ENCODE measurements at regions not wholly inside any gene's neighbourhood (a gene's known extent, or its start where the extent isn't known, plus 50 kb on each side); places are given as distances from the start of the nearest gene placed in this dataset.

DNA sequence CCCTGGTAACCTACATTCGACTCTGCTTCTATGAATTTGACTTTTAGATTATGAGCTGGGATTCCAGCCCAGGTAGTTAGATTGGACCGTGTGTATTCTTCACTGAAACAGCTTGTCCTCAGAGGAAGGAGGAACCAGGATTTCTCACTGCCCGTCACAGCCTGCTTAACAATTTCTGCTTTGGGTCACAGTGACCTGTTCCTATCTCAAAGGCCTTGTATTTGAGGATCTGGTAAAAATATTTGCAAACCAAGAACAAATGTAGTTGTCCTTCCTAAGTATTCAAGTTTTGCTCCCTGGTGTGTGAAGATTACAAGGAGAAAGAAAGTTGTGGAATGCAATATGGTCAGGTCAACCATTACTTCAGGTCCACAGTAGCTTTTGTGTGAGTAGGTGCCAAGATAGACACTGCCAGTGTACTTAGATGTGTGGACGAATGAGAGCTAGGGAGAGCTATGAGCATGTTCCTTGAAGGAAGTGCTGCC lies 55.1 kb downstream of the KIF4B start:
- H3K4me1 ChIP-seq, result no peaks in the 10 kb centered on the region
- TF ChIP-seq POLR2A (IDR thresholded peaks at IDR 0.05), result no peak
- TF ChIP-seq CTCF (IDR thresholded peaks at IDR 0.05), result no peak
- intact Hi-C loops (cut with DNase I), result no loop called here
- no peaks in the 10 kb centered on the region for H3K27me3 ChIP-seq
- no peaks in the 10 kb centered on the region for H3K36me3 ChIP-seq
- no peak overlapping the region for H3K4me3 ChIP-seq (replicated peaks in 1 of 3)
- DNase-seq, result no peak
- WGBS, 2 donors, result 65 to 77% methylated on average over 4 of the region's 4 CpGs
- no peaks in the 10 kb centered on the region for H3K9me3 ChIP-seq
- H3K27ac ChIP-seq, result no peak overlapping the region

DNA sequence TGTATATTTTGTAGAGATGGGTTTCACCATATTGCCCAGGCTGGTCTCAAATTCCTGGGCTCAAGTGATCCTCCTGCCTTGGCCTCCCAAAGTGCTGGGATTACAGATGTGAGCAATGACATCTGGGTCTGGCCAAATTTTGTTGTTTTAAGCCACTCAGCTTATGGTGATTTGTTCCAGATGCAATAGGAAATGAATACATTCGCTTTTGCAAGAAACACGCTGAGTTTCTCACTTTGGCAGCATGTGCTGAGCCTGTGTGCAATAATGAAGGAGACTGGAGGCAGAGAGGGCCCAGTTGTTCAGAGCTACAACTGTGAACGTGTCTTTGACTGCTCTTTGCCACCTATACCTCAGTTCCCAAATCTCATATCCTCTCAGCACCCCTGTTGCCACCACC lies 56.4 kb downstream of the KIF4B start:
- Histone ChIP-seq H3K36me3 (no peaks in the 10 kb centered on the region), H3K9me3 (no peaks in the 10 kb centered on the region), H3K27me3 (no peaks in the 10 kb centered on the region), H3K27ac (no peak overlapping the region), H3K4me3 (replicated peaks in 1 of 3) (no peak overlapping the region), H3K4me1 (no peaks in the 10 kb centered on the region)
- 63 to 69% methylated on average over 3 of the region's 3 CpGs for WGBS, 2 donors
- DNase-seq, result no peak
- intact Hi-C loops (cut with DNase I), result no loop called here
- TF ChIP-seq CTCF (IDR thresholded peaks at IDR 0.05), result no peak
- TF ChIP-seq POLR2A (IDR thresholded peaks at IDR 0.05), result no peak

- Histone ChIP-seq H3K4me3 (replicated peaks in 1 of 3) (no peak overlapping the region), H3K27ac (no peak overlapping the region), H3K9me3 (no peaks in the 10 kb centered on the region), H3K27me3 (no peaks in the 10 kb centered on the region), H3K4me1 (no peaks in the 10 kb centered on the region), H3K36me3 (no peaks in the 10 kb centered on the region)
- DNase-seq, result no peak
- TF ChIP-seq CTCF (IDR thresholded peaks at IDR 0.05) (no peak), POLR2A (IDR thresholded peaks at IDR 0.05) (no peak)
- intact Hi-C loops (cut with DNase I), result no loop called here
Observed at GRCh38 chr5:155070781-155071180, 57.2 kb downstream of the KIF4B start.

DNA sequence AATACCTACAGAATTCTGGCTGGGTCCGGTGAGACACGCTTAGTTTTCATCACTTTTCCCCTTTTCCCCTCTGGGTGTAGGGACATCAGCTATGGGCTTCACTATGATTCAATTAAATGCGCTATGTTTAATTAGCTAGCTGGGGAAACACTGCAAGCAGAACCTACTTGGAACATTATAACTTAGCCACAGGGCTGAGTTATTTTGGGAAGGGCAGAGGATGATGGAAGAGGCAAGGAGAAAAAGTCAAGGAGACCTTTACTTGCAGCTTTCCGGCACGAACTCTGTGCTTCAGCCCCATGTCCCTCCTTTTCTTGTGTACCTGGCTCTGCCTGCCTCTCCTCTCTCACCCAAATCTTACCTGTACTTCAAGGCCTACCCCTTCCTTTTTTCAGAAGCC lies 62.8 kb downstream of the KIF4B start:
- TF ChIP-seq CTCF (IDR thresholded peaks at IDR 0.05) (no peak), POLR2A (IDR thresholded peaks at IDR 0.05) (no peak)
- 84 to 86% methylated on average over 5 of the region's 5 CpGs for WGBS, 2 donors
- Histone ChIP-seq H3K4me3 (replicated peaks in 1 of 3) (no peak overlapping the region), H3K27ac (no peak overlapping the region), H3K9me3 (no peaks in the 10 kb centered on the region), H3K27me3 (no peaks in the 10 kb centered on the region), H3K36me3 (no peaks in the 10 kb centered on the region), H3K4me1 (no peaks in the 10 kb centered on the region)
- intact Hi-C loops (cut with DNase I), result no loop called here
- no peak for DNase-seq

GRCh38 chr5:155079698-155080097 lies 66.1 kb downstream of the KIF4B start:
- H3K27me3 ChIP-seq, result no peaks in the 10 kb centered on the region
- no peak for DNase-seq
- intact Hi-C loops (cut with DNase I), result no loop called here
- TF ChIP-seq POLR2A (IDR thresholded peaks at IDR 0.05), result no peak
- TF ChIP-seq CTCF (IDR thresholded peaks at IDR 0.05), result no peak
- no peaks in the 10 kb centered on the region for H3K9me3 ChIP-seq
- H3K4me3 ChIP-seq (replicated peaks in 1 of 3), result no peak overlapping the region
- no peaks in the 10 kb centered on the region for H3K36me3 ChIP-seq
- 81 to 85% methylated on average over 3 of the region's 3 CpGs for WGBS, 2 donors
- H3K4me1 ChIP-seq, result no peaks in the 10 kb centered on the region
- no peak overlapping the region for H3K27ac ChIP-seq
